ENCODE measurements at regions not wholly inside any gene's neighbourhood (a gene's known extent, or its start where the extent isn't known, plus 50 kb on each side); places are given as distances from the start of the nearest gene placed in this dataset.

DNA sequence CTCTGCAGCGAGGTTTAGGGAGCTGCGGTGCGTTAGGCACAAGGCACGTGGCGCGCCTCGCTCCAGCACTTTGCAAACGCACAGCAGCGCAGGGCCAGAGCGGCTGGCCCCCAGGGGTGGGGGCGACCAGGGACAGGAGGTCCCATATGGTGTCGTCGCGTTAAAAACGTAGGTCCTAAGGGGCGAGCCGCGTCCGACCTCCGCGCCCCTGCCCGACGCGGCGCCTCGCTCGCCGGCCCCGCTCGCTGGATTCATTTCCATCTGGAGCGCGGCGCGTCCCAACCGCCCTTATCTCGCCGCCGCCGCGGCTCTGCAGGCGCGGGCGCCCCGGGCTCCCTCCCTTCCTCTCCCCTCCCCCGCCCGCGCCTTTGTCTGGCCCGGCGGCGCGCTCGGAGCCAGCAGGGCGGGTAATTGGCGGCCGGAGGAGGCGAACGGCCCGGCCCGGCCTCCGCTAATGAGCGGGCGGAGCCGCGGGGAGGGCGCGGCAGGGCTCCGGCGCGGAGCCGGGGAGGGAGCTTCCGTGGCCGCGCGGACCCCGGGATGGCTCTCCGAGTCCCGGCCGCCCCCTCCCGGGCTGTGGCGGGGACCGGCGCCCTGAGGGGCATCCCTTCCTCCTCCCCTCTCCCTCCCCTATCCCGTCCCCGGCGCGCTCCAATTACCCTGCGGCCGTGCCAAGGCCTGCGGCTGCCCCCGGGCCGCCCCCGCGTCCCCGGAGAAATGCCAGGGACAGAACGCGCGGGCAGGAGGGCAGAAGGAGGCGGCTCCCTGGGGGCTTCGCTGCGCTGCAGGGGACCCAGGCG lies 409.0 kb downstream of the BCOR start (continued):
- TF ChIP-seq CBX2 (IDR thresholded peaks at IDR 0.05; ENCODE audit: insufficient read depth, low read length, poor library complexity, severe bottlenecking) = no peak
- no peak for TF ChIP-seq NCOA4 (IDR thresholded peaks at IDR 0.05; ENCODE audit: partially characterized antibody)
- TF ChIP-seq BDP1 (IDR thresholded peaks at IDR 0.05; ENCODE audit: insufficient read depth, insufficient read length) = no peak
- no peak for TF ChIP-seq POLR3A (IDR thresholded peaks at IDR 0.05; ENCODE audit: borderline replicate concordance, extremely low read depth, insufficient read depth, insufficient read length)
- no peak for TF ChIP-seq KLF13 (tag; IDR thresholded peaks at IDR 0.05; ENCODE audit: borderline replicate concordance, low read depth)
- TF ChIP-seq TAL1 (IDR thresholded peaks at IDR 0.05) = no peak
- no peak for TF ChIP-seq SIN3B (IDR thresholded peaks at IDR 0.05; ENCODE audit: low read depth)
- TF ChIP-seq, protein P1, sequence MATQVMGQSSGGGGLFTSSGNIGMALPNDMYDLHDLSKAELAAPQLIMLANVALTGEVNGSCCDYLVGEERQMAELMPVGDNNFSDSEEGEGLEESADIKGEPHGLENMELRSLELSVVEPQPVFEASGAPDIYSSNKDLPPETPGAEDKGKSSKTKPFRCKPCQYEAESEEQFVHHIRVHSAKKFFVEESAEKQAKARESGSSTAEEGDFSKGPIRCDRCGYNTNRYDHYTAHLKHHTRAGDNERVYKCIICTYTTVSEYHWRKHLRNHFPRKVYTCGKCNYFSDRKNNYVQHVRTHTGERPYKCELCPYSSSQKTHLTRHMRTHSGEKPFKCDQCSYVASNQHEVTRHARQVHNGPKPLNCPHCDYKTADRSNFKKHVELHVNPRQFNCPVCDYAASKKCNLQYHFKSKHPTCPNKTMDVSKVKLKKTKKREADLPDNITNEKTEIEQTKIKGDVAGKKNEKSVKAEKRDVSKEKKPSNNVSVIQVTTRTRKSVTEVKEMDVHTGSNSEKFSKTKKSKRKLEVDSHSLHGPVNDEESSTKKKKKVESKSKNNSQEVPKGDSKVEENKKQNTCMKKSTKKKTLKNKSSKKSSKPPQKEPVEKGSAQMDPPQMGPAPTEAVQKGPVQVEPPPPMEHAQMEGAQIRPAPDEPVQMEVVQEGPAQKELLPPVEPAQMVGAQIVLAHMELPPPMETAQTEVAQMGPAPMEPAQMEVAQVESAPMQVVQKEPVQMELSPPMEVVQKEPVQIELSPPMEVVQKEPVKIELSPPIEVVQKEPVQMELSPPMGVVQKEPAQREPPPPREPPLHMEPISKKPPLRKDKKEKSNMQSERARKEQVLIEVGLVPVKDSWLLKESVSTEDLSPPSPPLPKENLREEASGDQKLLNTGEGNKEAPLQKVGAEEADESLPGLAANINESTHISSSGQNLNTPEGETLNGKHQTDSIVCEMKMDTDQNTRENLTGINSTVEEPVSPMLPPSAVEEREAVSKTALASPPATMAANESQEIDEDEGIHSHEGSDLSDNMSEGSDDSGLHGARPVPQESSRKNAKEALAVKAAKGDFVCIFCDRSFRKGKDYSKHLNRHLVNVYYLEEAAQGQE (IDR thresholded peaks at IDR 0.05; ENCODE audit: borderline replicate concordance) = no peak; the same call in 1 of the 2 replicates
- TF ChIP-seq, protein P1 (CRISPR knock-in tag; IDR thresholded peaks at IDR 0.05; ENCODE audit: low read depth) = no peak
- TF ChIP-seq FOXK1 (CRISPR knock-in tag; IDR thresholded peaks at IDR 0.05; ENCODE audit: borderline replicate concordance) = no peak
- TF ChIP-seq, protein P2, sequence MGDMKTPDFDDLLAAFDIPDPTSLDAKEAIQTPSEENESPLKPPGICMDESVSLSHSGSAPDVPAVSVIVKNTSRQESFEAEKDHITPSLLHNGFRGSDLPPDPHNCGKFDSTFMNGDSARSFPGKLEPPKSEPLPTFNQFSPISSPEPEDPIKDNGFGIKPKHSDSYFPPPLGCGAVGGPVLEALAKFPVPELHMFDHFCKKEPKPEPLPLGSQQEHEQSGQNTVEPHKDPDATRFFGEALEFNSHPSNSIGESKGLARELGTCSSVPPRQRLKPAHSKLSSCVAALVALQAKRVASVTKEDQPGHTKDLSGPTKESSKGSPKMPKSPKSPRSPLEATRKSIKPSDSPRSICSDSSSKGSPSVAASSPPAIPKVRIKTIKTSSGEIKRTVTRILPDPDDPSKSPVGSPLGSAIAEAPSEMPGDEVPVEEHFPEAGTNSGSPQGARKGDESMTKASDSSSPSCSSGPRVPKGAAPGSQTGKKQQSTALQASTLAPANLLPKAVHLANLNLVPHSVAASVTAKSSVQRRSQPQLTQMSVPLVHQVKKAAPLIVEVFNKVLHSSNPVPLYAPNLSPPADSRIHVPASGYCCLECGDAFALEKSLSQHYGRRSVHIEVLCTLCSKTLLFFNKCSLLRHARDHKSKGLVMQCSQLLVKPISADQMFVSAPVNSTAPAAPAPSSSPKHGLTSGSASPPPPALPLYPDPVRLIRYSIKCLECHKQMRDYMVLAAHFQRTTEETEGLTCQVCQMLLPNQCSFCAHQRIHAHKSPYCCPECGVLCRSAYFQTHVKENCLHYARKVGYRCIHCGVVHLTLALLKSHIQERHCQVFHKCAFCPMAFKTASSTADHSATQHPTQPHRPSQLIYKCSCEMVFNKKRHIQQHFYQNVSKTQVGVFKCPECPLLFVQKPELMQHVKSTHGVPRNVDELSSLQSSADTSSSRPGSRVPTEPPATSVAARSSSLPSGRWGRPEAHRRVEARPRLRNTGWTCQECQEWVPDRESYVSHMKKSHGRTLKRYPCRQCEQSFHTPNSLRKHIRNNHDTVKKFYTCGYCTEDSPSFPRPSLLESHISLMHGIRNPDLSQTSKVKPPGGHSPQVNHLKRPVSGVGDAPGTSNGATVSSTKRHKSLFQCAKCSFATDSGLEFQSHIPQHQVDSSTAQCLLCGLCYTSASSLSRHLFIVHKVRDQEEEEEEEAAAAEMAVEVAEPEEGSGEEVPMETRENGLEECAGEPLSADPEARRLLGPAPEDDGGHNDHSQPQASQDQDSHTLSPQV (IDR thresholded peaks at IDR 0.05) = peak; percentile 93
- TF ChIP-seq, protein P3, sequence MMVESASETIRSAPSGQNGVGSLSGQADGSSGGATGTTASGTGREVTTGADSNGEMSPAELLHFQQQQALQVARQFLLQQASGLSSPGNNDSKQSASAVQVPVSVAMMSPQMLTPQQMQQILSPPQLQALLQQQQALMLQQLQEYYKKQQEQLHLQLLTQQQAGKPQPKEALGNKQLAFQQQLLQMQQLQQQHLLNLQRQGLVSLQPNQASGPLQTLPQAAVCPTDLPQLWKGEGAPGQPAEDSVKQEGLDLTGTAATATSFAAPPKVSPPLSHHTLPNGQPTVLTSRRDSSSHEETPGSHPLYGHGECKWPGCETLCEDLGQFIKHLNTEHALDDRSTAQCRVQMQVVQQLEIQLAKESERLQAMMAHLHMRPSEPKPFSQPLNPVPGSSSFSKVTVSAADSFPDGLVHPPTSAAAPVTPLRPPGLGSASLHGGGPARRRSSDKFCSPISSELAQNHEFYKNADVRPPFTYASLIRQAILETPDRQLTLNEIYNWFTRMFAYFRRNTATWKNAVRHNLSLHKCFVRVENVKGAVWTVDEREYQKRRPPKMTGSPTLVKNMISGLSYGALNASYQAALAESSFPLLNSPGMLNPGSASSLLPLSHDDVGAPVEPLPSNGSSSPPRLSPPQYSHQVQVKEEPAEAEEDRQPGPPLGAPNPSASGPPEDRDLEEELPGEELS (CRISPR knock-in tag; IDR thresholded peaks at IDR 0.05; ENCODE audit: borderline replicate concordance) = peak; percentile 52; the same call in 1 of the 2 replicates
